T1000 (cell line): ENCODE measurements at regions not wholly inside any gene's neighbourhood (a gene's known extent, or its start where the extent isn't known, plus 50 kb on each side); places are given as distances from the start of the nearest gene placed in this dataset.
"Not testable (repeated sequence)": the region's sequence is repeated elsewhere in the genome, so short reads cannot be mapped to it uniquely, and the experiment has no call there.

ENCODE experiments used
- DNase-seq: peaks from one replicate; lab custom pipeline; 2025; ENCODE audit warnings: mixed read lengths; lab: John Stamatoyannopoulos, UW

DNA sequence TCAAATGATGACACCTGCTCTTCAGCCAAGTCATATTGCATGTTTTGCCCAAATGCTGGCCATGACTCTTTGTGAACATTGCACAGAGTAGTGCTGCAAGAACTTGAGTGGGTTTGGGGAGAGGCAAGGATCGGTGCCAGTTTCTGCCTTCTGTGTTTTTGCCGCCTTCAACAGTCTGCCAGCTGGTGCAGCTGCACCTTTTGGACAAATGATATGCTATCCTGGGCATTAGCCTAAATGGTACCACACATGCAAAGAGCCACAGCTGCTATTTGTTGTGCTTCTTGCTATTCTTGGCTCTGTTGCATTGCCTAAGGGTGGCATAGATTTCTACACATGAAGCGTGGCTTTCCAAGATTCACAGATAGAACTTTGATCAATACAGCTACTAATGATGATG lies 189.0 kb upstream of the CCN2 start:
- no peak for DNase-seq

DNA sequence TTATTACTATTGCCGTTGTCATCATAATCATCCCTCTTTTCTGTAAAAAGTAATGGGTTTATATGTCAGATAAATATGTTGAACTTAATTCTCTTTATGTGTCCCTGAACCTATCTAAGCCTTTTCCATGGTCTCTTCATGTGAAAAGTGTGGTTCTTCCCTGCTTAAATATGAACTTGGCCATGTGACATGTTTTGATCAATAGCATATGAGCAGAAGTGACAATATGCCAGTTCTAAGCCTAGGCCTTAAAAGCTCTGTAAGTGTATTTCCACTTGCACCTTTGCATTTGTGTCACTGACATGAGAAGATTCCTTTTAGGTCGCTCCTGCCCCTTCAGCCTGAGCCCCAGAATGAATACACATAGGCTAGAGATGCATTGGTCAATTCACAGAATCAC lies 188.4 kb upstream of the CCN2 start:
- no peak for DNase-seq

DNA sequence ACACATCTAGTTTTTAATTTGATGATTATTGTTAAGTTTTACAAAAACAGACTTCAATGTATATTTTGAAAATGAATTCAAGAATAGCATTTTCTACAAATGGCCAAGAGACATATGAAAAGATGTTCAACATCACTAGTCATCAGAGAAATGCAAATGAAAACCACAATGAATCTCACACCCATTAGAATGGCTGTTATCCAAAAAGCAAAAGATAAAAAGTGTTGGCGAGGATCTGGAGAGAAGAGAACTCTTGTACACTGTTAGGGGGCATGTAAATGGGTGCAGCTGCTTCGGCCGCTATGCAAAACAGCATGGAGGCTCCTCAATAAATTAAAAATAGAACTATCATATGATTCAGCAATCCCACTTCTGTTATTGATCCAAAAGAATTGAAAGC lies 185.8 kb upstream of the CCN2 start:
- no peak for DNase-seq

DNA sequence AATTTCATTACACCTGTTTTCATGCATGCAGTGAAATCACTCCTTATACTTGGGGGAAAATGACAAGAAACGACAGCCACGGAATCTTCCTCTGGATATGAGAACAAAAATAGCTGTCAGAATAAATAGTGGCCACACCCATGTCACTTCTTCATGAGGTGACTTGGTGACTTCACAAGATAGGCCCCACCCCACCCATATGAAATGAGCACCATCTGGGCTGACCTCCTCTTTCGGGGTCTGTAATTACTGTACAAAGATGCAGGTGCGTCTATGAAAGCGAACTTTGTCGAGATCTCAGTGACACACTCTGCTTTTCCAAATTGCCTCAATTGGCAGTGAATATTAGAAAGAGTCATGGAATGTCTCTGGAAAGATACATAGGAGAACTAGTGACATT lies 184.2 kb upstream of the CCN2 start:
- DNase-seq, result no peak

DNA sequence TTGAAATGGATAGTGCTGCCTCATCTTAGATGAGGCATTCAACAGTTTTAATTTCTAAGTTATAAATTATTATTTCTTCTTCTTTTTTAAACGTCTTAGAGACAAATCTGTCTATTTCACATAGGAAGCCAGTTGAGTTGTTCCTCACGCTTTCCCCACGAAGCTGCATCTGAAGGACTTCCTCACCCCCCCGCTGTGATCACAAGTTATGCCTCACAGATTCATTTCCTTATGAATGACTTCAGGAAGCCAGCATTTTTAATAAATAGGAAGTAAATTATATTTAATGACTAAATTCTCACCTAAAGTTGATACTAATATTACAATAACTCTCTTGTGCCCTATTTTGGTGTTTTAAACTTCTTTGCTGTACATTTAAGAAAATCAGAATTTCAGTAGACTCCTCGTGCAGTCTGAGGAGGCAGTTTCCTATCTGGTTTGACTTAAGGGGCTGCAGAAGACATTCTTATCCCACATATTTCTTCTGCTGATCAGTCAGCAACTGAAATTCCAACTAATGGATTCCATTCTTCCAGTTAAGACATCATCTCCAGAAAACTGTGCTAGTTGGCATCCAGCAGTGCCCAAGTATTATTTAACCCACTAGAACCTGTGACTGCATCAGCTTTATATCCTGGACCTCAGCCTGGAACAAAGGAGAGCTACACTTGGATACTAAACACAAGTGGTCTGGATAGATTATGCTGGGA lies 182.7 kb upstream of the CCN2 start:
- no peak for DNase-seq

DNA sequence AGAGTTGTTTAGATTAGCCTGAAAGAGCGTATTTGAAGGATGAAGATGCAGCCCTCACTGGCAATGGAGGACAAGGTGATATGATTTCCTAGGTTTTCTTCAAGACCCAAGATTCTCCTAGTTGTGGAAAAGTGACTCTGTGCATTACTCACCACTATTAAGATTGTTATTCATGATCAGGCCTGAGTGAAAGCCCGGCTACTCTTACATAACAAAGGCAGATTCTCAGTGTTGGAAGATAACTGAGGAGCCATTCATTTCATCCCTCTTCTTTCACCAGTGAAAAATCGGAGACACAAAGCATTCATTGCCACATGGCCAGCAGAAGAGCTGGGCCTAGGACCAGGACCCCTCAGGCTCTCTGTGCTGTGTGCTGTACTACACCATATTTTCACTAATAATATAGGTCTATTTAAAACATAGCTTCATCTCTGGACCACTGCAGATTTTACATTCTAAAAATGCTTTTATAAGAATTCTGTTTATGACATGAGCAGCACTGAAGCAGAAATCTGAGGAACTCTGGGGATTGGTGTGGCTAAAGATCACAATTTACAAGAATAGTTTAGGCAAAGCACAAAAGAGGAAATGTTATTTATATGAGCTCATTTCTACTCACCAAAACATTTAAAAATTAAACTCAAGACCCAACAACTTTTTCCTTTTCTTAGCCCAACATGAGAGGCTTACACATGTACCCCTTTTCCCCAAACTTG lies 181.9 kb upstream of the CCN2 start:
- DNase-seq, result no peak

DNA sequence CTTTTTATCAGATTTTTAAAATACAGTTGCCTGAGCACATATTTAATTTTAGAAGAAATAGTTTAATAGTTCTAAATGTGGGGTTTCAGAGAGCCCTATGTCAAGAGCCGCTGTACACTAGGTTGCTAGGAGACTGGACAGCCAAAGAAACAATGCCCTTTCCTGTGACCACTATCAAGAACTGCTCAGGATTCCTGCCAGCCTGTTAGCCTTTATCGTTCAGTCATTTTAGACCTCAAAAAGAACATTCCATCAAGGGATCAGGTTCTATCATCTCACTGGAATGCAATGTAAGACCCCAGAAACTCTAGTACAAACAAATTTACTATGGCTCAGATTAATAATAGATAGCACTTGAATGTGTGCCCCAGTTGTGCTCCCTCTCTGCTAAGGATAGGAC lies 181.2 kb upstream of the CCN2 start:
- DNase-seq, result no peak

DNA sequence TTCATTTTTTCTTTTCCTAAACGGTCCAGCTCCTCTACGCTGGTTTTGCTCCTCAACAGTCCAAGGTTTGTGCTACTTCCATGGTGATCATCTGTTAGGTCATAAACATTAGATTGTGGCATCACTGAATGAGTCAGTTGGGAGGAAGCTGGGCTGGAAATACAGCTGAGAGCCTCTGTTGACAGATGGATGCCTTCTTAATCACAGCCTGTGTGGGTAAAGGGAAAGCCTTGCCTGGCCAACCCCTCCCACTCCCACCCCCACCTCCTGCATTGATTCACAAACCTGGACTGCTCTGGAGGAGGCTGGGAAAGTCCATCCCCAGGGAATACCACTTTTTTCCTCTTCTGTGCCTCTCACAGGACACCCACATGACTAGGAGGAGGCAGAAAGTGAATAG lies 180.6 kb upstream of the CCN2 start:
- peak; percentile 79 for DNase-seq

DNA sequence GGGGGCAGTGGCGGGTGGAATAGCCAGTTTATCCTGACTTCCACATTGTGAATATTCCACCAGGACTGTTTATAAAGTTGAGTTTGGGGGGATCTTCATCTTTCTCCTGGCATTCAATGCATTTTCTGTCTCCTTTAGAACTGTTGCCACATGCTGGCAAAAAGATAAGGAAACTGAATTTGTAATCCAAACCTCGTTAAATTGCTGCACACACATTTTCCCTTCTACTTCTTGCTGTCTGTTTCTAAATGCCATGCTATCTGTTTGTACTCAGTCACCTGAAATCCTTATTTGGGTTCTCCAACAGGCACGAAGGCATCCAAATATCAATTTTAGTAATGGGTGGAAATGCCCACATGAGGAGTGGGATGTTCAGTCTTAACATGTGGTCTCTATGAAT lies 180.2 kb upstream of the CCN2 start:
- no peak for DNase-seq

DNA sequence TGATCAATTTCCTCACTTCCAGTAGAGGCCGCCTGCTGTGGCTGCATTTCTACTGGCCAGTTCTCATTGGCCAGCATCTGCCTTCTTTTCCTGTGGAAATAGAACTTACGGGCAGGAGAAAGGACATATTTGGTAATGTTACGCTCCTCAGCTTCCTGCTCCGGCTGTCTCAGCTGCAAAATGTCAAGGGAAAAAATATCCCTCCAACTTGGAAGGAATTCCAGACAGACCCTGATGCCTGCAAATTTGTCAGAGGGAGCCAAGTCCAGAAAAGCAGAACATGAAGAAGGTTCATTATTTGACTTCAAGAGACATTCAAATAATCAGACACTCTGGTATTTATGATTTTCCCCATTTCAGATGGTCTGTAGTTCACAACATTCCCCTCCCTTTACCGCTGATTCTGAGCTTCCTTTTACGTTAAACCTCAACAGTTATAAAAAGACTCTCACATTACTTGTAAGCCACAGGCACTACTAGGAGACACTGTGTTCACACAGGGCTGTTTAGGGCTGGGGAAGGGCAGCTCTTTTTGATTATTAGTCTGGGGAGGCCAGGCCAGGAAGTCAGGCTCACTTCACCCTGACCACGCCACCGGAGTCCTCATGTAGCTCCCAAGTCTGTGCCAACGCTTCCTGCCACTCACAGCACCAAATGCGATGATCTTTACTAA lies 179.6 kb upstream of the CCN2 start:
- no peak for DNase-seq

DNA sequence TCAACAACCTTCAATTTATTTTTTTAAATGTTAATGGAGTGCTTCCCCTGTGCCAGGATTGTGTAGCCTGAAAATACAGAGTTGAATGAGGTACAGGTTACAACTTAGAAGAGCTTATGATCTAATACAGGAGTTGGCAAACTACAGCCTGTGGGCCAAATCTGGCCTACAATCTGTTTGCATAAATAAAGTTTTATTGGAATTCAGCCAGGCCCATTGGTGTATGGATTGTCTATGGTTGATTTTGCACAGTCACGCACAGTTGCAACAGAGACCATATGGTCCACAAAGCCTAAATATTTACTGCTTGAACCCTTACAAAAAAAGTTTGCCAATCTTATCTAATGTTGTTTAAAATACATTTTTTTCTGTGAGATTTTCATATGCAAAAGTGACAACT lies 177.3 kb upstream of the CCN2 start:
- DNase-seq, result no peak

DNA sequence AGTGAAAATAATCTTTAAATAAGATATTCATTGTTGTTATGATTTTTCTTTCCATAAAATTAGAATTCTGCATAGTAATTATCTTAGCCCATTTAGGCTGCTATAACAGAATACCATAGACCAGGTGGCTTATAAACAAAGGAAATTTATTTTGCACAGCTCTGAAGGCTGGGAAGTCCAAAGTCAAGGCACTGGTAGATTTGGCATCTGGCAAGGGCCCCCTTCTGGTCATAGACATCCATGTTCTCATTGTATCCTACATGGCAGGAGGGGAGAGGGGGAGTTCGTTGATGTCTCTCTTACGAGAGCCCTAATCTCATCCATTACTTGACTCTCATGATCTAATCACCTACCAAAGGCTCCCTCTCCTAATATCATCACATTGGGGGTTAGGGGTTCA lies 175.0 kb upstream of the CCN2 start:
- no peak for DNase-seq

DNA sequence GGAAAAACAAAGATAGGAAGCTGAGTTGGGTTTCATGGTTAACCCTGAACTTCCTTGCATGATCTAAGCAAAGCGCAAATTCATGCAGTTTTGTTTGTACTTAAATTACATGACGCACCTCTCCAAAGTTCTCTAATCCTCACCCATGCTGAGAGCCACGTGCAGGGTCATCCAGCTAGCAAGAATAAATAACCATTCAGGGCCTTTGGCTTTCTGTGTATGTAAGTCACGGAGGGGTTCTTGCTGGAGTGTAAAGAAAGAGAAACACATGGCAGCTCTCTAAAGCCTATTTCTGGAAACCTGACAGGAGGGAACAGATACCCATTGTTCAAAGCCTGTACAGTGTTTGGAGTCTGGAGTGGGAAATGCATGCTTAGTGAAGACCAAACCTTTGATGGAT lies 171.7 kb upstream of the CCN2 start:
- no peak for DNase-seq

DNA sequence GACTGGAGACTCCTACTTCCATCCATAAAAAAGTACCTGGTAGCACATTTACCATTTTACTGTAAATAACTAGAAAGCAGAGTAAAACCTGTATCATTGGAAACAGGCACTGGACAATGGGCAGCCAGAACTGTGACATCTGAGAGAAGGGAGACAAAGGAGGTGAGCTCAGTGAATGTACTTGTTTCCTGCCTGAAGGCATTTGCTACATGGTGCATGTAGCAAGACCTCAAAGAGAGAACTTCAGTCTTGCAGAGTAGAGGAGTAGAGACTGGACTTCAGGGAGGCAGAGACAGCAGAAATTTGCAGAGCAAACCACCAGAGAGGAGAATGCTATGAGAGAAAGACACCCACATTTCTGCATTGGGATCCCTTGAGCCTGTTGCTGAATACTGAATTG lies 171.0 kb upstream of the CCN2 start:
- no peak for DNase-seq

DNA sequence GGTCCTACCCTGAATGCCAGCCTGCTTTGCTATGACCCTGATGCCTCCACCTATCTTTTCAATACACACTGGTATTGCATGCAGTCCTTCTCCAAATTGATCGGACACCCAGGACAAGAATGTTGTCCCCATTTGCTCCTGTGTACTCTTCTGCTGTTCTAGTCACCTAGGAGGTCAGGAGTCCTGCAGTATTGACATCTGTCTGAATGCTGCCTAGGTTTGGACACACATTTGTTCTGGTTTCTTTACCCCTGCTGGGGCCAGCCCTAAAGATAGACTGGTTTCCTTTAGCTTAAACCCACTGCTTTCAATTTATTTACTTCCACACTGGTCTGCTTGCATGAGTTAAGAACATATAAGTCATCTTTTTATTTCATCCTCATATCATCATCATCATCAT lies 167.0 kb upstream of the CCN2 start:
- DNase-seq, result no peak

DNA sequence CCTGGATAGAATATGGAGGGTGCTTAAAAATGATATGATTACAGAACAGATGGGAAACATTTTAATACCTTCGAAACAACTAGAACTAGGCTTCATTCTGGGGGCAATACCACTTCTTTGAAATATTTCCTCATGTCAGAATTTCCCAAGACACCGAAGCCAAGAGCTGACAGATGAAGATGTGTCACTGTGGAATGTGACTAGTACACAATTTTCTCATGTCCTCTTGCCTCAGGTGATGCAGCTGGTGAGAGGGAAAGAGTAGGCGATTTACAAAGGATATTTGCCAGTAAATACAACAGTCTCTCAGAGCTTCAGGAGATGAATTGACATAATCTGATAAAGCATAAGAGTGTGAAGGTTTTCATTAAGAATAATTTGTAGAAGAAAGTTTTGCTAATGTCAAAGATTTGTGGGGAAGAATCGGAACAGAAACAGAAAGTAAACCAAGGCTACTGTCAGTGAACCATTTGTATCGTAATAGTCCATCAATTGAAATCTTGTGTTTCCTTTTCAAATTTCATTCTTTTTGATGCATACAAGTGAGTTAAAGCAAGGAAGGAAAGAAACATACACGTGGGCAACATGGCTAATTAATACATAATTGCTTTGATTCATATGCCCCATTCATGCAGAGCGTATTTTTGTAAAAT lies 164.7 kb upstream of the CCN2 start:
- DNase-seq, result no peak

DNA sequence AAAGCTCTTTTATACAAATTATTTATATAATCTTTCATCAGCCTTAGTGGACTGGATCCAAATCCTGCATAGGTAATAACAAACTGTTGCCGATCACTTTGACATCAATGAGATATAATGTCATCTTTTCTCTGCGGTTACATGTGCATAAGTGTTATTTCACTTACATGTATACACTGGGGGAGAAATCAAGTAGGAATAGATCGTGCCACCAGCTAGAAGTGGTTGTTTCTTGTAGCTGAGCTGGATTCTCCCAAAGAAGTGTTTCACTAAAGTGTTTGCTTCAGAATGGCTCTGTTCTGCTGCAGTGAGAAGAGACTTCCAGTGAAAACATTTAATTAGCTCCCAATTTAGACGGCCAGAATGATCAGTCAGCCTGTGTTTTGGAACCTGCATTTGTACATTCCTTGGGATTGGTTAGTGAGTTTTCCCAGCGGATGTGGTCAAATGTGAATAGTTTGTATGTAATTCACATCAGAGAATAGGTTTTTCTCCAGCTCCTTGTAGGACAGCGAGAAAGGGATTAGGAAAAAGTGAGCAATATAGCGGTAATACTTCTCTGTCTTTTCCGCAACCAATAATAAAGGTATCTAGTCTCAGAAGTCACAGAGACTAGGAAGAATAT lies 163.1 kb upstream of the CCN2 start:
- DNase-seq, result no peak

DNA sequence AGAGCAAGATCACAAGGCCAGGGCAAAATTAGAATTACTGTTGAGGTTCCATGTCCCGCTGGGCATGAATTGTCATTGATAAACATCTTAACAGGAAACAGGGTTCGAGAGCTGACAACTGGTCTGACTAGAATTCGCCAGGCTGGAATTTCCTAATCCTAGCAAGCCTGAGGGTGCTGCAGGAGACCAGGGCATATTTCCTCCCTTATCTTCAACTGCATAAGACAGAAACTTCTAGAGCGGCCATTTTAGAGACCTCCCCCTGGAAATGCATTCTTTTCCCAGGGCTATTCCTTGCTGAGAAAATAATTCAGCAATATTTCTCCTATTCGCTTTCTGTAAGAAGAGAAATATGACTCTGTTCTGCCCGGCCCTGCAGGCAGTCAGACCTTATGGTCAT lies 158.6 kb upstream of the CCN2 start:
- not testable (repeated sequence) for DNase-seq

DNA sequence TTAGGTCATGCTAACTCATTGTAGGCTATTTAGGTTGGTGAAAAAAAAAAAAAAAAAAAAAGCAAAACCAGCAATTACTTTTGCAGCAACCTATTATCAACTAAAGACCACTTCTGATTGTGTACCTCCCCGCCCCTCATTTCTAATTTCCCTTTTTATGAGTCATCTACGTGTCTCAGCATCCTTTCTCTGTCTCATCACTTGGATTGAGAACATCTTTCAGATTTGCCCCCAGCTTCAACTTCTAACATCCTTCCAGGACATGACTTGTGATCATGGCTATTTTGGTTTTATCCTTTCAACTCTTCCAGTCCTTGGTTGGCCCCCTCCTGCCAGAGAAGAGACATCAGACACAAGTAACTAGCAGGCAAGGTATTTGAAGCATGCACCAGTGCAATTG lies 156.7 kb upstream of the CCN2 start:
- DNase-seq, result no peak

DNA sequence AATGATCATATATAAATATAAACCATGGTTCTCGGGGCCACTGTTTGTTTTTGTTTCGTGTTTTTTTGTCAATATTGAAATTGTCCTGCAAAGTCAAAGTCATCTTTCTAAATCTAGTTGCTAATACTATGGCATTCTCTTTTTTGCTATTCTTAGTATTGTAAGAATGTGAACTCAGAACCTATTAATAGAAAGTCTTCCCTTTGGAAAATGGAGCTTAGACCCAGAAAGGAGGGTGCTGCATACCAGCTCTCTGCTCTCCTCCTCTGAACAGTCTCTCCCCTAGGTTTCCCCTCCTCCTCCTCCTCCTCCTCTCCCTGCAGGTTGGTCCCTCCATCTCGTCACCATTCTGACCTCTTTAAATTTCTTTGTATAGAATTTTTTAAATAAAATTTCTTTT lies 150.4 kb upstream of the CCN2 start:
- no peak for DNase-seq

DNA sequence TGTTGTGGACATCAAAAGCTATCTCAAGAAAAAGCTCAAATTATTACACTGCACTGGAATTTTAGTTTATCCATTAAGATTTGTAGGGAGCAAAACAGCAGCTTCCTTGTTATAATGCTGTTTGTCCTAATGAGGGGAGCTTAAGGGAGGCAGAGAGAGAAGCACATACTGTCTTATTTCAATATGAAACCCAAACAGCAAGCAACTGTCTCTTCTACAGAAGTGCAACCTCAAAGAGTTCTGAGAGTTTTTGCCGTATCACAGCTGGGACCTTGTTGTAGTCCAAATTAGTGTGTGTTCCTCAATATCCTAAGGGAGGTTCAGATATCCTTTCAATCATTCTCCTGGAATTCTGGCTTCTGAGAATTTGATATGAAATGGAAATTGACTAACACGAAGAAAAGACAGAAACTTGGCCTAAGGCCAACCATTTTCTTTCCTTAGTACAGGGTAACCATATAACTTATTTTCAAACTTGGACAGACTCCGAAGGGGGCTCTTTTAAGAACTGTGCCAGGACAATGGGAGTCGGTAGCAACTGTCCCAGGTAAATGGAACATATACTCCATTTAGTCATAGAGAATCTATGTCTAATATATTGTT lies 149.3 kb upstream of the CCN2 start:
- DNase-seq, result no peak

DNA sequence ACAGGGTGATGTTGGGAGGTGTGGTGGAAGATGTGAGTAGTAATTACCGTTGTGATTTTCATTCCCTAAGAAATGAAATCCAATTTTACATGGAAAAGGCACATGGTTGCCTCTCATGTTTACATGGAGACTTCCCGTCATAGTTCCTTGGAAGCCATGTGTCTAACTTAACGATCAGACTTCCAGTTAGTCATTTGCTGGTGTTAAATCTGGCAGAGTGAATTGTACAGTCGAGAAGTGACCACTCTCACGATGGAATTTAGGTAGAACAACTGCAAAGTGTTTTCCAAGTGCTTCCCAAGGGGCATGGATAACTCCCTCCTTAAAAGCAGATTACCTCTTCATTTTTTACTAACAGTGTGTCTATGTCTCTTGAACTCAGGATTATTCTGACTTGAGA lies 145.8 kb upstream of the CCN2 start:
- no peak for DNase-seq
